ENCODE measurements at regions not wholly inside any gene's neighbourhood (a gene's known extent, or its start where the extent isn't known, plus 50 kb on each side); places are given as distances from the start of the nearest gene placed in this dataset.
A peak's percentile ranks its signal among the peaks of the same experiment; 100 is the strongest.

DNA sequence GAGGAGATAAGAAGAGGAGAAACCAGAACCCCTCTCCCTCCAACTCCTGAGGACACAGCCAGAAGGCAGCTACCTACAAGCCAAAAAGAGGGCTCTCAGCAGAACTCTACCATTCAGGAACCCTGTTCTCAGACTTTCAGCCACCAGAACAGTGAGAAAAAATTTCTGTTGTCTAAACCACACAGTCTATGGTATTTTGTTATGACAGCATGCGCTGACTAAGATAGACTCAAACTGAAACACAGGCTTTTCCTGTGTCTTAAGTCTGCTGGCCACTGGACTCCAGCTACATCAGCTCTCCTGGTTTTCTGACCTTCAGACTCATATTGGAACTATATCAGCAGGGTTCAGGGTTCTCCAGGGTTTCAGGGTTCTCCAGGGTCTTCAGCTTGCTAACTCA is 126.5 kb upstream of the TNFSF4 start:
- DNase-seq (no peak), ATAC-seq (ENCODE audit: insufficient read depth, low FRiP score) (no peak)
- Histone ChIP-seq H3K27ac (ENCODE audit: low read depth in 1 of 2, low read length in 1 of 2) (no peak overlapping the region), H3K9ac (ENCODE audit: insufficient read depth in 1 of 2, low read length in 2 of 2) (no peak overlapping the region), H3K4me3 (no peak overlapping the region), H3K4me1 (ENCODE audit: control insufficient read depth in 5 of 5, insufficient read depth in 5 of 5, low read length in 5 of 5) (no peaks in the 10 kb centered on the region), H3K9me3 (ENCODE audit: control insufficient read depth in 4 of 4, insufficient read depth in 3 of 4, low read length in 3 of 4) (no peaks in the 10 kb centered on the region), H3K27me3 (ENCODE audit: control insufficient read depth in 3 of 3, insufficient read depth in 3 of 3, low read length in 2 of 3) (no peaks in the 10 kb centered on the region), H3K36me3 (ENCODE audit: control insufficient read depth in 4 of 4, insufficient read depth in 4 of 4, low read length in 4 of 4) (no peaks in the 10 kb centered on the region)
- WGBS, 2 donors, result 89 to 95% methylated on average over 1 of the region's 1 CpG
- TF ChIP-seq, protein P1, sequence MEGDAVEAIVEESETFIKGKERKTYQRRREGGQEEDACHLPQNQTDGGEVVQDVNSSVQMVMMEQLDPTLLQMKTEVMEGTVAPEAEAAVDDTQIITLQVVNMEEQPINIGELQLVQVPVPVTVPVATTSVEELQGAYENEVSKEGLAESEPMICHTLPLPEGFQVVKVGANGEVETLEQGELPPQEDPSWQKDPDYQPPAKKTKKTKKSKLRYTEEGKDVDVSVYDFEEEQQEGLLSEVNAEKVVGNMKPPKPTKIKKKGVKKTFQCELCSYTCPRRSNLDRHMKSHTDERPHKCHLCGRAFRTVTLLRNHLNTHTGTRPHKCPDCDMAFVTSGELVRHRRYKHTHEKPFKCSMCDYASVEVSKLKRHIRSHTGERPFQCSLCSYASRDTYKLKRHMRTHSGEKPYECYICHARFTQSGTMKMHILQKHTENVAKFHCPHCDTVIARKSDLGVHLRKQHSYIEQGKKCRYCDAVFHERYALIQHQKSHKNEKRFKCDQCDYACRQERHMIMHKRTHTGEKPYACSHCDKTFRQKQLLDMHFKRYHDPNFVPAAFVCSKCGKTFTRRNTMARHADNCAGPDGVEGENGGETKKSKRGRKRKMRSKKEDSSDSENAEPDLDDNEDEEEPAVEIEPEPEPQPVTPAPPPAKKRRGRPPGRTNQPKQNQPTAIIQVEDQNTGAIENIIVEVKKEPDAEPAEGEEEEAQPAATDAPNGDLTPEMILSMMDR (IDR thresholded peaks at IDR 0.05; ENCODE audit: control extremely low read depth, extremely low read depth), result no peak

DNA sequence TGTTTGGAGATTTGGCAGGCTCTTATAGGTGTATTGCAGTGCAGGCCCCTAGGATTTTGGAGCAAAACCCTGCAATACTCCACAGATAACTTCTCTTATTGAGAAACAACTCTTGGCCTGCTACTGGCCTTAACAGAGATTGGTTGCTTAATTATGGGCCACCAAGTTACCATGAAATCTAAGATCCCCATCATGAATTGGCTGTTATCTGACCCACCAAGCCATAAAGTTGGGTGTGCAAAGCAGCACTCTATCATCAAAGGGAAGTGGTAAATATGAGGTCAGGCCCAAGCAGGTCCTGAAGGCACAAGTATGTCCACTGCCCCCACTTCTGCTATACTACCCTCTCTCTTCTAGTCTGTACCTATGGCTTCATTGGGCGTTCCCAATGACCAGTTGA is 130.0 kb upstream of the TNFSF4 start:
- no peak overlapping the region for H3K9ac ChIP-seq (ENCODE audit: insufficient read depth in 1 of 2, low read length in 2 of 2)
- H3K9me3 ChIP-seq (ENCODE audit: control insufficient read depth in 4 of 4, insufficient read depth in 3 of 4, low read length in 3 of 4), result no peaks in the 10 kb centered on the region
- H3K27ac ChIP-seq (ENCODE audit: low read depth in 1 of 2, low read length in 1 of 2), result no peak overlapping the region
- H3K4me1 ChIP-seq (ENCODE audit: control insufficient read depth in 5 of 5, insufficient read depth in 5 of 5, low read length in 5 of 5), result no peaks in the 10 kb centered on the region
- TF ChIP-seq, protein P1 (IDR thresholded peaks at IDR 0.05; ENCODE audit: control extremely low read depth, extremely low read depth), result no peak
- ATAC-seq (ENCODE audit: insufficient read depth, low FRiP score) (no peak), DNase-seq (no peak)
- H3K36me3 ChIP-seq (ENCODE audit: control insufficient read depth in 4 of 4, insufficient read depth in 4 of 4, low read length in 4 of 4), result no peaks in the 10 kb centered on the region
- H3K27me3 ChIP-seq (ENCODE audit: control insufficient read depth in 3 of 3, insufficient read depth in 3 of 3, low read length in 2 of 3), result no peaks in the 10 kb centered on the region
- 0 to 57% methylated on average over 1 of the region's 1 CpG for WGBS, 2 donors
- no peak overlapping the region for H3K4me3 ChIP-seq

DNA sequence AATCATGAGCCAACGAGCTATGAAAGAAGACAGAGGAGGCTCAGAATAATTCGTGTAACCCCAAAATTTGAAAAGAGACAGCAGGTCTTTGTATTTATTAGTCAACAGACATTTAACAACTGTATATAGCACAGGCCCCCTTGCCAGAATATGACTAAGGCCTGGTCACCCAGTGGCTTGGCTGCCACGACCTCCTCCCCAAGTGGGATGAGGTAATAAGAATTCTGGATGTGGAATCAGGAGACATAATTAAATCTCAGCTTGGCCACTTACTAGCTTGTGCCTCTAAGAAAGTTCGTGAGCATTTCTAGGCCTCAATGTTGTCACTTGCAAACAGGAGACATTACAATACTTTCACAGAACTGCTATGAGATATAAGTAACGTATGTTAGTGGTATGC is 134.2 kb upstream of the TNFSF4 start:
- WGBS, 2 donors, result 52 to 62% methylated on average over 5 of the region's 5 CpGs
- Histone ChIP-seq H3K27me3 (ENCODE audit: control insufficient read depth in 3 of 3, insufficient read depth in 3 of 3, low read length in 2 of 3) (no peaks in the 10 kb centered on the region), H3K9me3 (ENCODE audit: control insufficient read depth in 4 of 4, insufficient read depth in 3 of 4, low read length in 3 of 4) (no peaks in the 10 kb centered on the region), H3K4me3 (no peak overlapping the region), H3K4me1 (ENCODE audit: control insufficient read depth in 5 of 5, insufficient read depth in 5 of 5, low read length in 5 of 5) (no peaks in the 10 kb centered on the region), H3K27ac (ENCODE audit: low read depth in 1 of 2, low read length in 1 of 2) (peak overlapping the region in 1 of 2 donors; percentile 33), H3K36me3 (ENCODE audit: control insufficient read depth in 4 of 4, insufficient read depth in 4 of 4, low read length in 4 of 4) (no peaks in the 10 kb centered on the region), H3K9ac (ENCODE audit: insufficient read depth in 1 of 2, low read length in 2 of 2) (no peak overlapping the region)
- TF ChIP-seq, protein P1 (IDR thresholded peaks at IDR 0.05; ENCODE audit: control extremely low read depth, extremely low read depth), result no peak
- no peak for DNase-seq
- no peak for ATAC-seq (ENCODE audit: insufficient read depth, low FRiP score)

DNA sequence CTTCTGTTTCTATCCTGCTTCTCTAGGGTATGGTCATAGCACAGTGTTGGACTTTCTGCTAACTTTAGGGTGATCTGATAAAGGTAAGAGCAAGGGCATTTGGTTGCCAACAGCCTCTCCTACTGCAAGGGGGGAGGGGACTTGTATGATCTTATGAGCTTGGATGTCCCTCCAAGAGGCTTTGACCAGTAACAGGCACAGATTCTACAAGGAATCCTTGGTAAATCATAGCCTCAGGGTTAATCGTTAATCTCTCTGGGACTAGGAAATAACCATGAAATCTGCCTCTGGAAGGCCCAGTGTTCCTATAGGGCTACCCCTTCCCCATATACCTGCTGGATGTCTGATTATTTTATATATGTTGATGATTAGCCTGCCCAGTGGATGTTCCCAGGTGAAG is 134.8 kb upstream of the TNFSF4 start:
- H3K27me3 ChIP-seq (ENCODE audit: control insufficient read depth in 3 of 3, insufficient read depth in 3 of 3, low read length in 2 of 3), result no peaks in the 10 kb centered on the region
- no peak for ATAC-seq (ENCODE audit: insufficient read depth, low FRiP score)
- no peaks in the 10 kb centered on the region for H3K9me3 ChIP-seq (ENCODE audit: control insufficient read depth in 4 of 4, insufficient read depth in 3 of 4, low read length in 3 of 4)
- H3K9ac ChIP-seq (ENCODE audit: insufficient read depth in 1 of 2, low read length in 2 of 2), result no peak overlapping the region
- no peak for DNase-seq
- 96% methylated on average over 1 of the region's 1 CpG for WGBS, 2 donors
- no peak overlapping the region for H3K27ac ChIP-seq (ENCODE audit: low read depth in 1 of 2, low read length in 1 of 2)
- TF ChIP-seq, protein P1 (IDR thresholded peaks at IDR 0.05; ENCODE audit: control extremely low read depth, extremely low read depth), result no peak
- H3K36me3 ChIP-seq (ENCODE audit: control insufficient read depth in 4 of 4, insufficient read depth in 4 of 4, low read length in 4 of 4), result no peaks in the 10 kb centered on the region
- H3K4me3 ChIP-seq, result no peak overlapping the region
- no peaks in the 10 kb centered on the region for H3K4me1 ChIP-seq (ENCODE audit: control insufficient read depth in 5 of 5, insufficient read depth in 5 of 5, low read length in 5 of 5)

Measured in lung (tissue), 11 donors.